Liver (tissue), 8 donors: ENCODE measurements at regions not wholly inside any gene's neighbourhood (a gene's known extent, or its start where the extent isn't known, plus 50 kb on each side); places are given as distances from the start of the nearest gene placed in this dataset.

Source experiments
- DNase-seq: peaks from one replicate; pipeline ENCODE4 v3.0.0-alpha.2; 2017; ENCODE audit warnings: low spot score
- H3K27ac ChIP-seq, 2 donors: one replicate each; pipeline ENCODE4 v1.7.0; 2013; ENCODE audit warnings: inconsistent platforms in 2 of 2, low read length in 2 of 2, control low read depth in 1 of 2, low read depth in 1 of 2, mild to moderate bottlenecking in 1 of 2
- H3K27me3 ChIP-seq, 4 donors: one replicate each; pipeline versions ENCODE4 v1.6.1 to v1.7.0; 2013; ENCODE audit warnings: low read length in 3 of 4, inconsistent platforms in 1 of 4, mild to moderate bottlenecking in 1 of 4, moderate library complexity in 1 of 4; ENCODE audit not compliant: control insufficient read depth in 4 of 4, insufficient read depth in 4 of 4
- H3K36me3 ChIP-seq, 4 donors: one replicate each; pipeline versions ENCODE4 v1.6.1 to v1.7.0; 2013; ENCODE audit warnings: low read length in 3 of 4, mild to moderate bottlenecking in 3 of 4, low read depth in 1 of 4, moderate library complexity in 1 of 4; ENCODE audit not compliant: control insufficient read depth in 4 of 4, insufficient read depth in 3 of 4
- H3K4me1 ChIP-seq, 4 donors: one replicate each; pipeline versions ENCODE4 v1.6.1 to v1.7.0; 2013; ENCODE audit warnings: low read length in 3 of 4, mild to moderate bottlenecking in 3 of 4, moderate library complexity in 1 of 4; ENCODE audit not compliant: control insufficient read depth in 4 of 4, insufficient read depth in 4 of 4
- H3K4me3 ChIP-seq, 3 donors: one replicate each; pipeline versions ENCODE4 v1.6.1 to v1.7.0; 2013; ENCODE audit warnings: low read length in 3 of 3, control low read depth in 1 of 3, low read depth in 1 of 3, mild to moderate bottlenecking in 1 of 3
- H3K9ac ChIP-seq, 2 donors: one replicate each; pipeline ENCODE4 v1.7.0; 2013; ENCODE audit warnings: low read length in 2 of 2, mild to moderate bottlenecking in 2 of 2, moderate library complexity in 2 of 2, control low read depth in 1 of 2, low read depth in 1 of 2
- H3K9me3 ChIP-seq, 4 donors: one replicate each; pipeline versions ENCODE4 v1.6.1 to v1.7.0; 2013; ENCODE audit warnings: low read length in 3 of 4; ENCODE audit not compliant: control insufficient read depth in 4 of 4
- EGR1 ChIP-seq, 2 donors: IDR thresholded peaks; 2 replicates each; pipeline ENCODE4 v1.6.1; 2016 to 2018; ENCODE audit warnings: antibody characterized with exemption in 2 of 2, low read depth in 2 of 2
- FOXA1 ChIP-seq: IDR thresholded peaks from 2 replicates; pipeline ENCODE4 v1.6.1; 2016; ENCODE audit warnings: antibody characterized with exemption
- FOXA2 ChIP-seq: IDR thresholded peaks from 2 replicates; pipeline ENCODE4 v1.6.1; 2016; ENCODE audit warnings: antibody characterized with exemption
- GABPA ChIP-seq, 2 donors: IDR thresholded peaks in 1 of 2; conservative IDR thresholded peaks in 1 of 2; 2 replicates each; pipeline ENCODE4 v1.6.1; 2016; ENCODE audit warnings: antibody characterized with exemption in 2 of 2, mild to moderate bottlenecking in 1 of 2, moderate library complexity in 1 of 2
- HNF4A ChIP-seq, 2 donors: conservative IDR thresholded peaks; 2 replicates each; pipeline ENCODE4 v1.6.1; 2016; ENCODE audit warnings: antibody characterized with exemption in 2 of 2, mild to moderate bottlenecking in 2 of 2
- HNF4G ChIP-seq: IDR thresholded peaks from 2 replicates; pipeline ENCODE4 v1.6.1; 2016; ENCODE audit warnings: antibody characterized with exemption
- JUND ChIP-seq, 2 donors: IDR thresholded peaks; 2 replicates each; pipeline ENCODE4 v1.6.1; 2016; ENCODE audit warnings: antibody characterized with exemption in 2 of 2
- NR2F2 ChIP-seq: IDR thresholded peaks from 2 replicates; pipeline ENCODE4 v1.6.1; 2016; ENCODE audit warnings: antibody characterized with exemption
- SP1 ChIP-seq: IDR thresholded peaks from 2 replicates; pipeline ENCODE4 v1.6.1; 2018; ENCODE audit warnings: antibody characterized with exemption, mild to moderate bottlenecking
- TAF1 ChIP-seq: conservative IDR thresholded peaks from 2 replicates; pipeline ENCODE4 v1.6.1; 2016; ENCODE audit warnings: antibody characterized with exemption, mild to moderate bottlenecking
- YY1 ChIP-seq: IDR thresholded peaks from 2 replicates; pipeline ENCODE4 v1.6.1; 2016; ENCODE audit warnings: antibody characterized with exemption, mild to moderate bottlenecking
- WGBS: extraction: QIAGEN DNeasy Blood & Tissue Kit; methylation state at CpG from one replicate; pipeline ENCODE4 v1.1.7; 2013; 5-methylcytosine and 5-hydroxymethylcytosine counted together
- TF ChIP-seq, protein P1 (sequence below): fragments of 150-350 bp; IDR thresholded peaks from 2 replicates; pipeline ENCODE4 v1.5.1; 2017; ENCODE audit warnings: improper control_type of control experiment, low read depth, low read length; ENCODE audit not compliant: missing input control
- TF ChIP-seq, protein P2 (sequence below): IDR thresholded peaks from 2 replicates; pipeline ENCODE4 v1.6.1; 2016; ENCODE audit warnings: antibody characterized with exemption
- TF ChIP-seq, protein P3 (sequence below): IDR thresholded peaks from 2 replicates; pipeline ENCODE4 v1.6.1; 2016; ENCODE audit warnings: antibody characterized with exemption
- TF ChIP-seq, protein P4 (sequence below): IDR thresholded peaks from 2 replicates; pipeline ENCODE4 v1.6.1; 2016; ENCODE audit warnings: antibody characterized with exemption, mild to moderate bottlenecking
- TF ChIP-seq, protein P5 (sequence below): IDR thresholded peaks from 2 replicates; pipeline ENCODE4 v1.6.1; 2016; ENCODE audit warnings: antibody characterized with exemption
- donor health status: healthy.
- donor health status: healthy.
- donor health status: healthy.
- donor health status: healthy.
- donor health status: healthy.

DNA sequence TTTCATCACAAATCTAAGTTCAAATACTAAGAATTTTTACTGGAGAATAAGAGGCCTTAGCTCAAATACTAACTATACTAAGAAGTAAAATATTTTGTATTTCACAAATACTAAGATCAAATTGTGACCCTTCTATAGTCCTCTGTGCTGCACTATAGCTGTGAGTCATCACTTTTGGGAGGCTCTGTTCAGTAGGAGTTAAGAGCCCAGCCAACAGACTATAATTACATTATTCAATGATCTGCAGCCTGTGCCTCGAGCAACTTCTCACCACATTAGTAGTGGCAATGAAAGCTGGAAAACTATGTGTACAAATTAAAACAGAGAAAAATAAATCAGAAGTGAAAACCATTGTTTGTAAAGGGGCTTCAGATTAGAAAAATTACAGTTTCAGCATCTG lies 147.3 kb upstream of the GPC6 start (continued):
- TF ChIP-seq, protein P1, sequence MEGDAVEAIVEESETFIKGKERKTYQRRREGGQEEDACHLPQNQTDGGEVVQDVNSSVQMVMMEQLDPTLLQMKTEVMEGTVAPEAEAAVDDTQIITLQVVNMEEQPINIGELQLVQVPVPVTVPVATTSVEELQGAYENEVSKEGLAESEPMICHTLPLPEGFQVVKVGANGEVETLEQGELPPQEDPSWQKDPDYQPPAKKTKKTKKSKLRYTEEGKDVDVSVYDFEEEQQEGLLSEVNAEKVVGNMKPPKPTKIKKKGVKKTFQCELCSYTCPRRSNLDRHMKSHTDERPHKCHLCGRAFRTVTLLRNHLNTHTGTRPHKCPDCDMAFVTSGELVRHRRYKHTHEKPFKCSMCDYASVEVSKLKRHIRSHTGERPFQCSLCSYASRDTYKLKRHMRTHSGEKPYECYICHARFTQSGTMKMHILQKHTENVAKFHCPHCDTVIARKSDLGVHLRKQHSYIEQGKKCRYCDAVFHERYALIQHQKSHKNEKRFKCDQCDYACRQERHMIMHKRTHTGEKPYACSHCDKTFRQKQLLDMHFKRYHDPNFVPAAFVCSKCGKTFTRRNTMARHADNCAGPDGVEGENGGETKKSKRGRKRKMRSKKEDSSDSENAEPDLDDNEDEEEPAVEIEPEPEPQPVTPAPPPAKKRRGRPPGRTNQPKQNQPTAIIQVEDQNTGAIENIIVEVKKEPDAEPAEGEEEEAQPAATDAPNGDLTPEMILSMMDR: no peak
- TF ChIP-seq FOXA1 (no peak), GABPA (IDR thresholded peaks at IDR 0.05 in 1 of 2, conservative IDR thresholded peaks at IDR 0.05 in 1 of 2) (no peak), NR2F2 (no peak), TAF1 (no peak), HNF4A (conservative IDR thresholded peaks at IDR 0.05) (no peak), HNF4G (no peak), FOXA2 (no peak), YY1 (no peak), SP1 (no peak), EGR1 (IDR thresholded peaks at IDR 0.05; ENCODE audit: low read depth in 2 of 2) (no peak), JUND (IDR thresholded peaks at IDR 0.05) (no peak)
- TF ChIP-seq, protein P2, sequence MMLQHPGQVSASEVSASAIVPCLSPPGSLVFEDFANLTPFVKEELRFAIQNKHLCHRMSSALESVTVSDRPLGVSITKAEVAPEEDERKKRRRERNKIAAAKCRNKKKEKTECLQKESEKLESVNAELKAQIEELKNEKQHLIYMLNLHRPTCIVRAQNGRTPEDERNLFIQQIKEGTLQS: no peak
- TF ChIP-seq, protein P3, sequence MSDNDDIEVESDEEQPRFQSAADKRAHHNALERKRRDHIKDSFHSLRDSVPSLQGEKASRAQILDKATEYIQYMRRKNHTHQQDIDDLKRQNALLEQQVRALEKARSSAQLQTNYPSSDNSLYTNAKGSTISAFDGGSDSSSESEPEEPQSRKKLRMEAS: no peak

DNA sequence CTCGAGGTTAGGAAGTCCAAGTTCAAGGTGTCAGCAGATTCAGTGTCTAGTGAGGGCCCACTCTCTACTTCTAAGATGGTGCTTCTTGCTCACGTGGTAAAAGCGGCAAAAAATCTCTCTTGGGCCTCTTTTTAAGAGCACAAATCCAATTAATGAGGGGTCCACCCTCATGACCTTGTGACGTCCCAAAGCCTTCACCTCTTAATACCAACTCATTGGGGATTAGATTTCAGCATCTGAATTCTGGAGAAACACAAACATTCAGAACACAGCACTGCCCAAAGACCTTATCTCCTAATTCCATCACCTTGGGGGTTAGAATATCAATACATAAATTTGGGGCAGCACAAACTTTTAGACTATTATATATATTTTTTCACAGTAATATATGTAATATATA lies 146.4 kb upstream of the GPC6 start:
- DNase-seq: no peak
- no peaks in the 10 kb centered on the region for H3K9me3 ChIP-seq
- 90% methylated on average over 4 of the region's 4 CpGs for WGBS
- no peak overlapping the region for H3K4me3 ChIP-seq
- no peaks in the 10 kb centered on the region for H3K4me1 ChIP-seq
- TF ChIP-seq, protein P4, sequence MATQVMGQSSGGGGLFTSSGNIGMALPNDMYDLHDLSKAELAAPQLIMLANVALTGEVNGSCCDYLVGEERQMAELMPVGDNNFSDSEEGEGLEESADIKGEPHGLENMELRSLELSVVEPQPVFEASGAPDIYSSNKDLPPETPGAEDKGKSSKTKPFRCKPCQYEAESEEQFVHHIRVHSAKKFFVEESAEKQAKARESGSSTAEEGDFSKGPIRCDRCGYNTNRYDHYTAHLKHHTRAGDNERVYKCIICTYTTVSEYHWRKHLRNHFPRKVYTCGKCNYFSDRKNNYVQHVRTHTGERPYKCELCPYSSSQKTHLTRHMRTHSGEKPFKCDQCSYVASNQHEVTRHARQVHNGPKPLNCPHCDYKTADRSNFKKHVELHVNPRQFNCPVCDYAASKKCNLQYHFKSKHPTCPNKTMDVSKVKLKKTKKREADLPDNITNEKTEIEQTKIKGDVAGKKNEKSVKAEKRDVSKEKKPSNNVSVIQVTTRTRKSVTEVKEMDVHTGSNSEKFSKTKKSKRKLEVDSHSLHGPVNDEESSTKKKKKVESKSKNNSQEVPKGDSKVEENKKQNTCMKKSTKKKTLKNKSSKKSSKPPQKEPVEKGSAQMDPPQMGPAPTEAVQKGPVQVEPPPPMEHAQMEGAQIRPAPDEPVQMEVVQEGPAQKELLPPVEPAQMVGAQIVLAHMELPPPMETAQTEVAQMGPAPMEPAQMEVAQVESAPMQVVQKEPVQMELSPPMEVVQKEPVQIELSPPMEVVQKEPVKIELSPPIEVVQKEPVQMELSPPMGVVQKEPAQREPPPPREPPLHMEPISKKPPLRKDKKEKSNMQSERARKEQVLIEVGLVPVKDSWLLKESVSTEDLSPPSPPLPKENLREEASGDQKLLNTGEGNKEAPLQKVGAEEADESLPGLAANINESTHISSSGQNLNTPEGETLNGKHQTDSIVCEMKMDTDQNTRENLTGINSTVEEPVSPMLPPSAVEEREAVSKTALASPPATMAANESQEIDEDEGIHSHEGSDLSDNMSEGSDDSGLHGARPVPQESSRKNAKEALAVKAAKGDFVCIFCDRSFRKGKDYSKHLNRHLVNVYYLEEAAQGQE: no peak
- TF ChIP-seq HNF4G (no peak), NR2F2 (no peak), HNF4A (conservative IDR thresholded peaks at IDR 0.05) (no peak)
- no peak overlapping the region for H3K27ac ChIP-seq
- no peaks in the 10 kb centered on the region for H3K27me3 ChIP-seq
- H3K9ac ChIP-seq: no peak overlapping the region
- H3K36me3 ChIP-seq: no peaks in the 10 kb centered on the region

DNA sequence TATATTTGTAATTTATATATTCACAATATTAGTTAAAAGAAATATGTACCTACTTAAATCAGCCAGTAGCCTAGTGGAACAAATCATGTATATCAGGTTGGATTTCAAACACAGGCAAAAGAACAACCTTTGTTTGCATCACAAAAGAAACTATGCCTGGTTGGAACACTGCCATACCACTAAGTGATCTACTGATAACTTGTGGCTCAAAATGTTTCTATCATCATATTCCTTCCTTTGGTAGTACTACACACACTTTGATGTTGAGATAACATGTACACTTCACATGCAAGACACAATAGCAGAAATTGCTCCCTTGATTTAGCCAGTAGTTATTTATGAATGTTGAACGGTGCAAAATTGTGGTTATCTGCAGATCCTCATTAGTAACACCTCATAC lies 146.0 kb upstream of the GPC6 start:
- Histone ChIP-seq H3K4me3 (no peak overlapping the region), H3K36me3 (no peaks in the 10 kb centered on the region), H3K27ac (no peak overlapping the region), H3K27me3 (no peaks in the 10 kb centered on the region), H3K4me1 (no peaks in the 10 kb centered on the region), H3K9me3 (no peaks in the 10 kb centered on the region), H3K9ac (no peak overlapping the region)
- WGBS: 64% methylated on average over 1 of the region's 1 CpG
- TF ChIP-seq EGR1 (IDR thresholded peaks at IDR 0.05; ENCODE audit: low read depth in 2 of 2): no peak
- no peak for TF ChIP-seq GABPA (IDR thresholded peaks at IDR 0.05 in 1 of 2, conservative IDR thresholded peaks at IDR 0.05 in 1 of 2)
- TF ChIP-seq, protein P1: no peak
- TF ChIP-seq HNF4G: no peak
- TF ChIP-seq FOXA1: no peak
- TF ChIP-seq, protein P5, sequence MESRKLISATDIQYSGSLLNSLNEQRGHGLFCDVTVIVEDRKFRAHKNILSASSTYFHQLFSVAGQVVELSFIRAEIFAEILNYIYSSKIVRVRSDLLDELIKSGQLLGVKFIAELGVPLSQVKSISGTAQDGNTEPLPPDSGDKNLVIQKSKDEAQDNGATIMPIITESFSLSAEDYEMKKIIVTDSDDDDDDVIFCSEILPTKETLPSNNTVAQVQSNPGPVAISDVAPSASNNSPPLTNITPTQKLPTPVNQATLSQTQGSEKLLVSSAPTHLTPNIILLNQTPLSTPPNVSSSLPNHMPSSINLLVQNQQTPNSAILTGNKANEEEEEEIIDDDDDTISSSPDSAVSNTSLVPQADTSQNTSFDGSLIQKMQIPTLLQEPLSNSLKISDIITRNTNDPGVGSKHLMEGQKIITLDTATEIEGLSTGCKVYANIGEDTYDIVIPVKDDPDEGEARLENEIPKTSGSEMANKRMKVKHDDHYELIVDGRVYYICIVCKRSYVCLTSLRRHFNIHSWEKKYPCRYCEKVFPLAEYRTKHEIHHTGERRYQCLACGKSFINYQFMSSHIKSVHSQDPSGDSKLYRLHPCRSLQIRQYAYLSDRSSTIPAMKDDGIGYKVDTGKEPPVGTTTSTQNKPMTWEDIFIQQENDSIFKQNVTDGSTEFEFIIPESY: no peak
- TF ChIP-seq FOXA2: no peak
- TF ChIP-seq NR2F2: no peak
- no peak for TF ChIP-seq HNF4A (conservative IDR thresholded peaks at IDR 0.05)
- no peak for TF ChIP-seq SP1
- no peak for DNase-seq
